Left colon (tissue), 2 donors: ENCODE measurements at regions not wholly inside any gene's neighbourhood (a gene's known extent, or its start where the extent isn't known, plus 50 kb on each side); places are given as distances from the start of the nearest gene placed in this dataset.
A peak's percentile ranks its signal among the peaks of the same experiment; 100 is the strongest.

Source experiments
- ATAC-seq: fragments of 200-7000 bp; cut with Tn5 transposase; one replicate; pipeline ENCODE4 v1.9.1; 2020; ENCODE audit warnings: mild to moderate bottlenecking, moderate library complexity
- DNase-seq, 2 donors: peaks; one replicate each; pipeline ENCODE4 v3.0.0-alpha.2; 2020
- intact Hi-C, 2 donors: fragments of 100-400 bp; cut with DNase I in 1 of 2; cut with micrococcal nuclease in 1 of 2; formaldehyde crosslinking; loops; one replicate each; pipeline versions ENCODE4 v1.11.2 to v1.14.0; 2022; cut with DNase I, micrococcal nuclease
- donor health status: DM: no; HTN: no; CAD: no.
- donor health status: DM: yes; HTN: yes; CAD: no.

- no peak for ATAC-seq
- intact Hi-C loops = no loop called here
- no peak for DNase-seq
Observed at GRCh38 chr12:5189173-5189572, 145.5 kb downstream of the KCNA5 start.

DNA sequence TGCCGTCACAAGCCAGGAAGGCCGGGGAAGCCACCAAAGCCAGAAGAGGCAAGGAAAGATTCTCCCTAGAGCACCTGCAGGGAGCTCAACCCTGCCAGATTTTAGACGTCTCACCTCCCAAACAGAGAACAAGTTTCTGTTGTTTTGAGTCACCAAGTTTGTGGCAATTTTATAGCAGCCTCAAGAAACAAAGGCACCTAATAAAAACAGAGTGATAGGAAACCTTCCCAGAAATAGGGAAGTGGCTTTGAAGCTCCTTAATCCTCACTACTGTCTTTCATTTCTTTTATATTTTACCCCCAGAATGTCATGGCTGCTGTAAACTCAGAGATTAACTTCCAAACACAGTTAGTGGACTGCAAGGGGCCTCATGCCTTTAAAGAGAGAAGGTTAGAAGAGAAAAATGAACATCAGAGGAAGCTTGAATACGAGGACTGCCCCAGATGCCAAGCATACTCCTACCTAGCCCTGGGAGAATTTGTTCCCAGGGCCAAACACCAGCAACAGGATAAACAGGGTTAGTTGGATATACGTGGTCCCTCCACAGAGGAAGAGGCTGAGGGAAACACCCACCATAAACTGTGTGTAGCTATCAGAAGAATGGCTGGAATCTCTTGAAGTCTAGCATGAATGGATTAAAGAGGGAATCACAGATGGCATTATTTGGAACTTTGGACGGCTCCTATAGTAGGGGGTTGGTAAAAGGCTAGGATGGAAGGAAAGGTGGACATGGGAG lies 148.3 kb downstream of the KCNA5 start:
- no peak for ATAC-seq
- intact Hi-C loops = no loop called here
- no peak for DNase-seq

GRCh38 chr12:5192726-5193125 lies 149.0 kb downstream of the KCNA5 start:
- ATAC-seq (no peak), DNase-seq (no peak)
- intact Hi-C loops = no loop called here

GRCh38 chr12:5194306-5194705 lies 150.6 kb downstream of the KCNA5 start:
- intact Hi-C loops = no loop called here
- ATAC-seq = no peak
- DNase-seq = no peak

DNA sequence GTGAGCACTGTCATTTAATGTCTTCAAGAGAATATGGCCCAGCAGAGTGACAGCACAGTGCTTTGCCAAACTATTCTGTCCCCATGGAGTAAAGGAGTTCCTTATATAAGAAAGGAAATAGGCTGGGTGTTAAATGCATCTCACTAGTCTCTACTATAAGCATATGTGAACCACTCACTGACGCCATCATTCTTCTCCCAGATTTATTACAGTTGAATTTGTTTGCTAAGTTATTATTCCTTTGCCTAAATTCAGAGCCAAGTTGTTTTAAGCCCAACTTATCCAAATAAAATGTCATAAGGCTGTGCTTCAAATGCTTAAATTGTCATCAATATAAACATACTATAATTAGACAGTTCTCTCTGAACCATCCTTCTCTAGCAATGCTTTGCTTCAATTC lies 151.6 kb downstream of the KCNA5 start:
- intact Hi-C loops = no loop called here
- DNase-seq (no peak), ATAC-seq (no peak)

GRCh38 chr12:5195691-5196090 lies 152.0 kb downstream of the KCNA5 start:
- intact Hi-C loops = no loop called here
- ATAC-seq (no peak), DNase-seq (no peak)

DNA sequence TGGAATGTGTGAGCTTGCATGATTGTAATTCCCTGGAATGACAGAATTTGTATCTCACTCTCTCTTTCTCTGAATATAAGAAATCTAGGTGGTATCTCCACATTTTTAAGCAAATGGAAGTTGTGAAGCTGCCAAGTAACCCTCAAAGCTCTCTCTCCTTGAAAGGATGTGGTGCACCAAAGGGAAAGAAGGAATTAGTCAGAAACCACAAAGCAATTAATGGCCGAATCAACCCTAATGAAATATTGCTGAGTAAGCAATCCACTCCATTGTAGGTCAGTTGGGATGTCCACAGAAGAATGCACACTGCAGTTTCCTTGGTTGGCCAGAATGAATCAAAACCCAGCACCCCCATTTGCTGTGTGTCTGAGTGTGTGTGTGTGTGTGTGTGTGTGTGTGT lies 153.5 kb downstream of the KCNA5 start:
- DNase-seq = no peak
- intact Hi-C loops = no loop called here
- no peak for ATAC-seq

DNA sequence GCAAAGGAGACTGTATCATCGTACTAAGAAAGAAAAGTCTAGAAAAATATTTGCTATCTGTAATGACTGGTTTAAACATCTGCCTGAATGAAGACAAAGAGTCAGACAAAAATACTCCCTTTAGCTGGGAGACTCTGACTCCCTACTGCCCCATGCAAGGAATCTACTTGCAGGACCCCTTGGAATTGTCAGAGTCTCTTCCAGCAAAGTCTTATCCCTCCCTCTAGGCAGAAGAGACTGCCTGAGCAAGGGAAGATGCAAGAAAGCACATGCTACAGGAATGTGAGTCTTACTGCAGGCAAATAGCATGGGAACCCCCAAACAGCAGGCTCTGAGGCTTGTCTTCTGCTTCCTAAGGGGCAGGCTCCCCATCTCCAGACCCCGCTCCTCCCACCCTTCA lies 154.0 kb downstream of the KCNA5 start:
- intact Hi-C loops = no loop called here
- ATAC-seq (no peak), DNase-seq (no peak)

DNA sequence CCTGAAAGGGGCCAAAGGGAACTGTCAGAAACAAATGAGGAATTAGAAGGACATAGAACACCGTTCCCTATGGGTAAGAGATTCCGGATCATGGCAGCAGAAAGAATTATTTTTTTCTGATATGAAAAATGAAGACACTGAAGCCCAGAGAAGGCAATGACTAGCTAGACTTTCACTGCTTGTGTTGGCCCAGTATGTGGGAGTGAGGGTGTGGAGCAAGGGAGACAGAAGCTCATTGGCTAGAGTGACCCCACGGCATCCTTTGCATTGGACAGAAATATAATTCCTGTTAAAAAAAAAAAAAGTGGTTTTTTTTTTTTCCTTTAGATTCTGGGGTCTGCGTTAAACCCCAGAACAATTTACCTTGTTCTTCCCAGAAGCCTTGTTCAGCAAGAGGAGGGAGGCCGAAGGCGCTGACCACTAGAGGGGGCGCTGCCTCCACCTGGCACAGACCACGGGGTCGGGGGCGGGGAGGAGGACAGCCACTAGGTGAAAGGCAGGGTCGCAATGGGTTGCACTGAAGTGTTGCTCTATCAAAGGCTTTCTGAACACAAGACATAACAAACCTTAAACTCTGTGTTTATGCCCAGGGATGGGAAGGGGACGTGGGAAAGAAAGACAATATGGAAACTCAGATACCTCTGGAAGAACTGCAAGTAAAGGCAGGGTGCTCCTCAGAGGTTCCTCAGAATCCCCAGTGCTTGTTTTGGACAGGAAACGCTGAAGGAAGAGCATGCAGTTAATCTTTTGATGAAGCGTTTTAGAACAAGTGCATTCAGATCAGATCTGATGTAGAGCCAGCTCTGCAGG lies 156.8 kb downstream of the KCNA5 start:
- DNase-seq (peak; percentile 28 to 64), ATAC-seq (peak; percentile 75)
- intact Hi-C loops = loop anchor here in 1 of 2 donors (10.0 kb wide), 1 partner anchor 244 kb away; no protein-coding TSS in a partner anchor

- no peak for DNase-seq
- ATAC-seq = no peak
- intact Hi-C loops = loop anchor here in 1 of 2 donors (10.0 kb wide), 1 partner anchor 243 kb away; no protein-coding TSS in a partner anchor
Observed at GRCh38 chr12:5201554-5202218, 158.0 kb downstream of the KCNA5 start.

- DNase-seq (no peak), ATAC-seq (peak; percentile 62)
- intact Hi-C loops = loop anchor here in 1 of 2 donors (10.0 kb wide), 1 partner anchor 242 kb away; no protein-coding TSS in a partner anchor
Observed at GRCh38 chr12:5203274-5203673, 159.6 kb downstream of the KCNA5 start.

DNA sequence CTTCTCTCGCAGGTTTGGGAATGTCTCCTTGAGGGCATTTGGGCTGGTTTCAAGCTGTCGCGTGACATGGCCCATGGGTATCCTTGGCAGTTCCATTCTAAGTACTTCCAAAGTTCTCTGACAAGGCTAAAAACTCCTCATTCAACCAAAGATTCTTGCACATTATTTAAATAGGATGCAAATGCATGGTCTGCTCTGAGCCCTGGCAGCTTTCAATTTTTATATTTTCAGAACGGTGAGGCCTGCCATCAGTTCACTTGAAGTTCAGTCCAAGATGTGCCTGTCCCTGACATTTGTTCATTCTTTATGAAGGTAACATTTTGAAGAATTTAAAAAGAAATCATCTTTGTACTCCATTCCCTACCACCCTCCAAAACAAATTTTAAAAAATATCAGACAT lies 160.0 kb downstream of the KCNA5 start:
- intact Hi-C loops = loop anchor here in 1 of 2 donors (10.0 kb wide), 1 partner anchor 241 kb away; no protein-coding TSS in a partner anchor
- DNase-seq (no peak), ATAC-seq (no peak)

GRCh38 chr12:5204271-5204670 lies 160.6 kb downstream of the KCNA5 start:
- DNase-seq (no peak), ATAC-seq (no peak)
- intact Hi-C loops = loop anchor here in 1 of 2 donors (10.0 kb wide), 1 partner anchor 241 kb away; no protein-coding TSS in a partner anchor

DNA sequence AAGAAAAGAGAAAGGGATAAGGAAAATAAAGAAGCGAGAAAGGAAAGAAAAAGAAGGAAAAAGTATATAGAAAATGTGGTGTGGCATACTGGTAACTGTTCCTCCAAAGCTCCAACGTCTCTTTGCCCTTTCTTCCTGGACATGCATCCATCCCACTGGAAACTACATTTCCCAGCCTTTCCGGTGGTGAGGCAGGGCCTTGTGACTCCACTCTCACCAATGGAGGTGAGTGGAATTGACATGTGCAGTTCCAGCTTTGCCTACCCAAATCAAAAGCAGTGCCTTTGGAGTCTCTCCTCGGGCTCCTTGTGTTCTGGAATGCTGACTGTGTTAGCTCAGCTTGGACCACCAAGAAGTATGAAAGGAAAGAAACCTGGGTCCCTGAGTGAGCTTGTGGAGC lies 161.2 kb downstream of the KCNA5 start:
- DNase-seq (no peak), ATAC-seq (no peak)
- intact Hi-C loops = loop anchor here in 1 of 2 donors (10.0 kb wide), 1 partner anchor 240 kb away; no protein-coding TSS in a partner anchor

- ATAC-seq = no peak
- DNase-seq = no peak
- intact Hi-C loops = loop anchor here in 1 of 2 donors (10.0 kb wide), 1 partner anchor 238 kb away; no protein-coding TSS in a partner anchor
Observed at GRCh38 chr12:5206401-5207175, 162.9 kb downstream of the KCNA5 start.

- ATAC-seq (no peak), DNase-seq (no peak)
- intact Hi-C loops = no loop called here
Observed at GRCh38 chr12:5210179-5210922, 166.7 kb downstream of the KCNA5 start.

DNA sequence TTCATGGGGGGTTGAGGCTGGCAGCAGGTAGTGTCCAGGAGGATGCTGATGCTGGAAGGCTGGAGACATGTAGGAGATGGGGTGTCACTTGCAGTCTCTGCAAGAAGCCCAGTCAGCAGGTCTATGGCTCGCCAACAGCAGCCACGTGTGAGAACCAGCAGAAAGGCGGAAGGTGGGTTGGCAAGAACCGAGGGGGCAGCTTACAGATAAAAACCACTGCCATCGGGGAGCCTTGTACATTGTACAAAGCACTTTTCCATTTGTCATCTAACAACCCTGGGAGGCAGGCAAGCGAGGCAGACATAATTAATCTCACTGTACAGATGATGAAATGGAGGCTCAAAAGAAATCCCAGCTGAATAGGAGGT lies 167.2 kb downstream of the KCNA5 start:
- DNase-seq (no peak), ATAC-seq (no peak)
- intact Hi-C loops = no loop called here

- intact Hi-C loops = no loop called here
- DNase-seq (no peak), ATAC-seq (no peak)
Observed at GRCh38 chr12:5213336-5213735, 169.7 kb downstream of the KCNA5 start.
